SK-N-SH (cell line): ENCODE measurements at regions not wholly inside any gene's neighbourhood (a gene's known extent, or its start where the extent isn't known, plus 50 kb on each side); places are given as distances from the start of the nearest gene placed in this dataset.

ENCODE experiments used
- CTCF ChIA-PET: fragments of 300-600, 350-600 bp; formaldehyde crosslinking; extraction: SDS; loops from one replicate; lab custom pipeline; 2021; lab: Yijun Ruan, JAX
- POLR2A ChIA-PET: fragments of 350-600 bp; sonication (Branson Sonifier 250); formaldehyde crosslinking; extraction: SDS; loops from one replicate; lab custom pipeline; 2020; ENCODE audit warnings: antibody characterized with exemption, inconsistent platforms; lab: Yijun Ruan, JAX
- DNase-seq: peaks from one replicate; pipeline ENCODE4 v3.0.0; 2012
- H2AFZ ChIP-seq: fragments of 200-600 bp; sonication (generic); 2 replicates; pipeline ENCODE4 v1.8.1; 2016; ENCODE audit warnings: antibody characterized with exemption, mild to moderate bottlenecking, low read depth
- H3F3A ChIP-seq: fragments of 200-600 bp; sonication (generic); replicated peaks from 2 replicates; pipeline ENCODE3; 2016; ENCODE audit warnings: antibody characterized with exemption, mild to moderate bottlenecking; ENCODE audit not compliant: insufficient read depth
- H3K27ac ChIP-seq, 2 experiments: fragments of 200-500 bp in 1 of 2; fragments of 200-600 bp in 1 of 2; sonication (Bioruptor generic) in 1 of 2; sonication (generic), shearing (Covaris generic) in 1 of 2; 2 replicates each; pipeline versions ENCODE4 v1.5.1 to v1.6.1; 2014 to 2016; ENCODE audit warnings: low read depth in 2 of 2, inconsistent platforms in 1 of 2, low read length in 1 of 2, mild to moderate bottlenecking in 1 of 2, mixed read lengths in 1 of 2
- H3K27me3 ChIP-seq: fragments of 200-600 bp; sonication (generic), shearing (Covaris generic); 2 replicates; pipeline ENCODE4 v1.6.1; 2016; ENCODE audit warnings: mixed run types; ENCODE audit not compliant: insufficient read depth
- H3K36me3 ChIP-seq, 2 experiments: fragments of 200-500 bp in 1 of 2; fragments of 200-600 bp in 1 of 2; sonication (Bioruptor generic) in 1 of 2; sonication (generic) in 1 of 2; replicated peaks in 1 of 2; 2 replicates each; pipeline versions ENCODE3 to v1.5.1; 2014 to 2016; ENCODE audit warnings: low read length in 1 of 2, mild to moderate bottlenecking in 1 of 2; ENCODE audit not compliant: insufficient read depth in 2 of 2, control insufficient read depth in 1 of 2
- H3K4me1 ChIP-seq, 2 experiments: fragments of 200-500 bp in 1 of 2; fragments of 200-600 bp in 1 of 2; sonication (Bioruptor generic) in 1 of 2; sonication (generic), shearing (Covaris generic) in 1 of 2; 2 replicates each; pipeline versions ENCODE4 v1.5.1 to v1.6.1; 2014 to 2016; ENCODE audit warnings: low read depth in 1 of 2, low read length in 1 of 2, mixed run types in 1 of 2; ENCODE audit not compliant: insufficient read depth in 2 of 2, control insufficient read depth in 1 of 2
- H3K4me2 ChIP-seq: fragments of 200-600 bp; sonication (generic), shearing (Covaris generic); 2 replicates; pipeline ENCODE4 v1.6.1; 2017; ENCODE audit warnings: mixed run types
- H3K4me3 ChIP-seq, 2 experiments: fragments of 200-500 bp in 1 of 2; fragments of 200-600 bp in 1 of 2; sonication (Bioruptor generic) in 1 of 2; sonication (generic), shearing (Covaris generic) in 1 of 2; 2 replicates each; pipeline versions ENCODE4 v1.5.1 to v1.8.1; 2014 to 2016; ENCODE audit warnings: low read depth in 2 of 2, inconsistent platforms in 1 of 2, low read length in 1 of 2, mild to moderate bottlenecking in 1 of 2, mixed read lengths in 1 of 2, moderate library complexity in 1 of 2
- H3K79me2 ChIP-seq: fragments of 200-600 bp; sonication (generic); 2 replicates; pipeline ENCODE4 v1.8.1; 2017; ENCODE audit warnings: mild to moderate bottlenecking; ENCODE audit not compliant: insufficient read depth
- H3K9ac ChIP-seq: fragments of 200-600 bp; sonication (generic); 2 replicates; pipeline ENCODE4 v1.6.1; 2017; ENCODE audit warnings: mixed run types
- H3K9me2 ChIP-seq: fragments of 200-600 bp; sonication (generic); 2 replicates; pipeline ENCODE4 v1.6.1; 2017; ENCODE audit warnings: mixed run types
- H3K9me3 ChIP-seq: fragments of 200-600 bp; sonication (generic); 2 replicates; pipeline ENCODE4 v1.6.1; 2017; ENCODE audit warnings: mixed run types, mild to moderate bottlenecking, moderate library complexity
- H4K20me1 ChIP-seq: fragments of 200-600 bp; sonication (generic); 2 replicates; pipeline ENCODE4 v1.6.1; 2017; ENCODE audit warnings: mild to moderate bottlenecking, mixed run types; ENCODE audit not compliant: insufficient read depth
- CHD2 ChIP-seq: fragments of 150-350 bp; IDR thresholded peaks from 2 replicates; pipeline ENCODE4 v1.6.1; 2018; ENCODE audit warnings: low read length; ENCODE audit not compliant: partially characterized antibody
- EP300 ChIP-seq, 2 experiments: IDR thresholded peaks; 2 replicates each; pipeline versions ENCODE4 v1.4.0 to v1.6.1; 2012; ENCODE audit warnings: borderline replicate concordance in 1 of 2, low read depth in 1 of 2, low read length in 1 of 2
- FOXM1 ChIP-seq: IDR thresholded peaks from 2 replicates; pipeline ENCODE4 v1.4.0; 2012; ENCODE audit warnings: low read depth, mild to moderate bottlenecking
- MEF2A ChIP-seq: IDR thresholded peaks from 2 replicates; pipeline ENCODE4 v1.4.0; 2012; ENCODE audit warnings: low read depth, borderline replicate concordance
- NRF1 ChIP-seq: IDR thresholded peaks from 2 replicates; pipeline ENCODE4 v1.6.1; 2012; ENCODE audit warnings: low read depth, mild to moderate bottlenecking, low read length
- POLR2AphosphoS5 ChIP-seq: IDR thresholded peaks from 2 replicates; pipeline ENCODE4 v1.6.1; 2012; ENCODE audit warnings: low read depth, low read length
- RCOR1 ChIP-seq: fragments of 150-350 bp; IDR thresholded peaks from 2 replicates; pipeline ENCODE4 v1.6.1; 2017; ENCODE audit warnings: antibody characterized with exemption, low read length
- SMC3 ChIP-seq: IDR thresholded peaks from 2 replicates; pipeline ENCODE4 v1.6.1; 2012; ENCODE audit warnings: low read depth, low read length, improper control_type of control experiment
- TCF12 ChIP-seq: IDR thresholded peaks from 2 replicates; pipeline ENCODE4 v1.4.0; 2012
- TEAD4 ChIP-seq: IDR thresholded peaks from 2 replicates; pipeline ENCODE4 v1.4.0; 2012; ENCODE audit warnings: mild to moderate bottlenecking, borderline replicate concordance; ENCODE audit not compliant: insufficient read depth
- WGBS: methylation state at CpG from one replicate; pipeline ENCODE4 v1.1.6; 2017; ENCODE audit warnings: low lambda C conversion rate; 5-methylcytosine and 5-hydroxymethylcytosine counted together
- TF ChIP-seq, protein P1 (sequence below): IDR thresholded peaks from 2 replicates; pipeline ENCODE4 v1.6.1; 2012; ENCODE audit warnings: mild to moderate bottlenecking, low read depth, low read length, moderate library complexity
- TF ChIP-seq, protein P2 (sequence below): IDR thresholded peaks from 2 replicates; pipeline ENCODE4; 2012
- TF ChIP-seq, protein P3 (sequence below): IDR thresholded peaks from 2 replicates; pipeline ENCODE4 v1.4.0; 2012; ENCODE audit warnings: low read depth, borderline replicate concordance
- TF ChIP-seq, protein P4 (sequence below): fragments of 150-350 bp; IDR thresholded peaks from 2 replicates; pipeline ENCODE4 v1.6.1; 2017; ENCODE audit warnings: antibody characterized with exemption, low read length, low read depth, borderline replicate concordance
- TF ChIP-seq, protein P5 (sequence below): IDR thresholded peaks from 2 replicates; pipeline ENCODE4 v1.4.0; 2012; ENCODE audit warnings: low read depth, borderline replicate concordance
- TF ChIP-seq, protein P6 (sequence below): fragments of 150-350 bp; IDR thresholded peaks from 2 replicates; pipeline ENCODE4 v1.6.1; 2016; ENCODE audit warnings: mild to moderate bottlenecking, low read depth, low read length
- TF ChIP-seq, protein P7 (sequence below): fragments of 200-600 bp; sonication (generic); IDR thresholded peaks from 2 replicates; pipeline ENCODE4 v1.6.1; 2017; ENCODE audit warnings: antibody characterized with exemption, mild to moderate bottlenecking, moderate library complexity

DNA sequence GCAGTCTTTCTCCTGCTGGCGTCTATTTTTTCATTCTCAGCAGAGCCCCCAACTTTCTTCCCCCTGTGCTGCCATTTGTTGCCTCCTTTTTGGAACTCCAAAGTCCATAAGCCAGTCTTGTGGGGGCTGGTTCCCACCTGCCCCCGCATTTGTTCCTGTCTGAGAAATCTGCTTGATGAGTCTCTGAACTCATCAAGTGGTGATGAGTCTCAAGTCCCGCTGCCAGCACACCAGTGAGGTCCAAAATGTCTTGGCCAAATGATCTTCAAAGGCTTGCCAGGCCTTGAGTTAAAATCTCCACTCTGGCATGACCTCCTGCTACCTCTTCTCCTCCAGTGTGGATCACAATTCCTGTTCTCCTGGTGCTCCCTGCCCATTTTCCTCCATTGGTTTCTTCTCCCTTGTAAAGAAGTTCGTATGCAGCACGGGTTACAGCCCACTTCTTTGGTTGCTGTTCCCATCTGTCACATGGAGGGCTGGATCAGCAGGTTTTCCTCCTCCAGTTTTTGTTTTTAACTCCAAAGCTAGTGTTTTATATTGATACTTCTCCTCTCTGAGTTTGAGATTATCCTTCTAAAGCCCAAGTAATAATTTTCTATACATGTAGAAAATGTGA is 72.7 kb upstream of the LIMCH1 start:
- CTCF ChIA-PET = no interaction called here
- peak overlapping the region in 1 of 2 experiments; percentile 30; a peak in 1 of 4 replicates for H3K27ac ChIP-seq
- POLR2A ChIA-PET = no interaction called here

More for the DNA sequence above, 72.7 kb upstream of the LIMCH1 start:
- no peaks in the 10 kb centered on the region for H3K79me2 ChIP-seq
- no peaks in the 10 kb centered on the region for H3F3A ChIP-seq
- no peaks in the 10 kb centered on the region for H4K20me1 ChIP-seq
- H2AFZ ChIP-seq = no peak overlapping the region
- no peak overlapping the region for H3K4me3 ChIP-seq
- H3K9me3 ChIP-seq = no peaks in the 10 kb centered on the region
- no peak for TF ChIP-seq POLR2AphosphoS5
- TF ChIP-seq, protein P1, sequence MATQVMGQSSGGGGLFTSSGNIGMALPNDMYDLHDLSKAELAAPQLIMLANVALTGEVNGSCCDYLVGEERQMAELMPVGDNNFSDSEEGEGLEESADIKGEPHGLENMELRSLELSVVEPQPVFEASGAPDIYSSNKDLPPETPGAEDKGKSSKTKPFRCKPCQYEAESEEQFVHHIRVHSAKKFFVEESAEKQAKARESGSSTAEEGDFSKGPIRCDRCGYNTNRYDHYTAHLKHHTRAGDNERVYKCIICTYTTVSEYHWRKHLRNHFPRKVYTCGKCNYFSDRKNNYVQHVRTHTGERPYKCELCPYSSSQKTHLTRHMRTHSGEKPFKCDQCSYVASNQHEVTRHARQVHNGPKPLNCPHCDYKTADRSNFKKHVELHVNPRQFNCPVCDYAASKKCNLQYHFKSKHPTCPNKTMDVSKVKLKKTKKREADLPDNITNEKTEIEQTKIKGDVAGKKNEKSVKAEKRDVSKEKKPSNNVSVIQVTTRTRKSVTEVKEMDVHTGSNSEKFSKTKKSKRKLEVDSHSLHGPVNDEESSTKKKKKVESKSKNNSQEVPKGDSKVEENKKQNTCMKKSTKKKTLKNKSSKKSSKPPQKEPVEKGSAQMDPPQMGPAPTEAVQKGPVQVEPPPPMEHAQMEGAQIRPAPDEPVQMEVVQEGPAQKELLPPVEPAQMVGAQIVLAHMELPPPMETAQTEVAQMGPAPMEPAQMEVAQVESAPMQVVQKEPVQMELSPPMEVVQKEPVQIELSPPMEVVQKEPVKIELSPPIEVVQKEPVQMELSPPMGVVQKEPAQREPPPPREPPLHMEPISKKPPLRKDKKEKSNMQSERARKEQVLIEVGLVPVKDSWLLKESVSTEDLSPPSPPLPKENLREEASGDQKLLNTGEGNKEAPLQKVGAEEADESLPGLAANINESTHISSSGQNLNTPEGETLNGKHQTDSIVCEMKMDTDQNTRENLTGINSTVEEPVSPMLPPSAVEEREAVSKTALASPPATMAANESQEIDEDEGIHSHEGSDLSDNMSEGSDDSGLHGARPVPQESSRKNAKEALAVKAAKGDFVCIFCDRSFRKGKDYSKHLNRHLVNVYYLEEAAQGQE = no peak
- TF ChIP-seq TEAD4 = no peak
- no peak for TF ChIP-seq SMC3
- TF ChIP-seq, protein P2, sequence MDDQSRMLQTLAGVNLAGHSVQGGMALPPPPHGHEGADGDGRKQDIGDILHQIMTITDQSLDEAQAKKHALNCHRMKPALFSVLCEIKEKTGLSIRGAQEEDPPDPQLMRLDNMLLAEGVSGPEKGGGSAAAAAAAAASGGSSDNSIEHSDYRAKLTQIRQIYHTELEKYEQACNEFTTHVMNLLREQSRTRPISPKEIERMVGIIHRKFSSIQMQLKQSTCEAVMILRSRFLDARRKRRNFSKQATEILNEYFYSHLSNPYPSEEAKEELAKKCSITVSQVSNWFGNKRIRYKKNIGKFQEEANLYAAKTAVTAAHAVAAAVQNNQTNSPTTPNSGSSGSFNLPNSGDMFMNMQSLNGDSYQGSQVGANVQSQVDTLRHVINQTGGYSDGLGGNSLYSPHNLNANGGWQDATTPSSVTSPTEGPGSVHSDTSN = no peak
- no peak for TF ChIP-seq FOXM1
- TF ChIP-seq, protein P3, sequence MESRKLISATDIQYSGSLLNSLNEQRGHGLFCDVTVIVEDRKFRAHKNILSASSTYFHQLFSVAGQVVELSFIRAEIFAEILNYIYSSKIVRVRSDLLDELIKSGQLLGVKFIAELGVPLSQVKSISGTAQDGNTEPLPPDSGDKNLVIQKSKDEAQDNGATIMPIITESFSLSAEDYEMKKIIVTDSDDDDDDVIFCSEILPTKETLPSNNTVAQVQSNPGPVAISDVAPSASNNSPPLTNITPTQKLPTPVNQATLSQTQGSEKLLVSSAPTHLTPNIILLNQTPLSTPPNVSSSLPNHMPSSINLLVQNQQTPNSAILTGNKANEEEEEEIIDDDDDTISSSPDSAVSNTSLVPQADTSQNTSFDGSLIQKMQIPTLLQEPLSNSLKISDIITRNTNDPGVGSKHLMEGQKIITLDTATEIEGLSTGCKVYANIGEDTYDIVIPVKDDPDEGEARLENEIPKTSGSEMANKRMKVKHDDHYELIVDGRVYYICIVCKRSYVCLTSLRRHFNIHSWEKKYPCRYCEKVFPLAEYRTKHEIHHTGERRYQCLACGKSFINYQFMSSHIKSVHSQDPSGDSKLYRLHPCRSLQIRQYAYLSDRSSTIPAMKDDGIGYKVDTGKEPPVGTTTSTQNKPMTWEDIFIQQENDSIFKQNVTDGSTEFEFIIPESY = no peak
- TF ChIP-seq, protein P4, sequence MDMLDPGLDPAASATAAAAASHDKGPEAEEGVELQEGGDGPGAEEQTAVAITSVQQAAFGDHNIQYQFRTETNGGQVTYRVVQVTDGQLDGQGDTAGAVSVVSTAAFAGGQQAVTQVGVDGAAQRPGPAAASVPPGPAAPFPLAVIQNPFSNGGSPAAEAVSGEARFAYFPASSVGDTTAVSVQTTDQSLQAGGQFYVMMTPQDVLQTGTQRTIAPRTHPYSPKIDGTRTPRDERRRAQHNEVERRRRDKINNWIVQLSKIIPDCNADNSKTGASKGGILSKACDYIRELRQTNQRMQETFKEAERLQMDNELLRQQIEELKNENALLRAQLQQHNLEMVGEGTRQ = no peak
- no peak for TF ChIP-seq MEF2A
- TF ChIP-seq TCF12 = no peak
- no peak for TF ChIP-seq RCOR1
- no peak for TF ChIP-seq EP300 (IDR thresholded peaks at IDR 0.05; ENCODE audit: borderline replicate concordance in 1 of 2, low read depth in 1 of 2, low read length in 1 of 2)
- TF ChIP-seq, protein P5, sequence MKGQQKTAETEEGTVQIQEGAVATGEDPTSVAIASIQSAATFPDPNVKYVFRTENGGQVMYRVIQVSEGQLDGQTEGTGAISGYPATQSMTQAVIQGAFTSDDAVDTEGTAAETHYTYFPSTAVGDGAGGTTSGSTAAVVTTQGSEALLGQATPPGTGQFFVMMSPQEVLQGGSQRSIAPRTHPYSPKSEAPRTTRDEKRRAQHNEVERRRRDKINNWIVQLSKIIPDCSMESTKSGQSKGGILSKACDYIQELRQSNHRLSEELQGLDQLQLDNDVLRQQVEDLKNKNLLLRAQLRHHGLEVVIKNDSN = no peak
- no peak for TF ChIP-seq CHD2
- TF ChIP-seq NRF1 = no peak
- TF ChIP-seq, protein P6, sequence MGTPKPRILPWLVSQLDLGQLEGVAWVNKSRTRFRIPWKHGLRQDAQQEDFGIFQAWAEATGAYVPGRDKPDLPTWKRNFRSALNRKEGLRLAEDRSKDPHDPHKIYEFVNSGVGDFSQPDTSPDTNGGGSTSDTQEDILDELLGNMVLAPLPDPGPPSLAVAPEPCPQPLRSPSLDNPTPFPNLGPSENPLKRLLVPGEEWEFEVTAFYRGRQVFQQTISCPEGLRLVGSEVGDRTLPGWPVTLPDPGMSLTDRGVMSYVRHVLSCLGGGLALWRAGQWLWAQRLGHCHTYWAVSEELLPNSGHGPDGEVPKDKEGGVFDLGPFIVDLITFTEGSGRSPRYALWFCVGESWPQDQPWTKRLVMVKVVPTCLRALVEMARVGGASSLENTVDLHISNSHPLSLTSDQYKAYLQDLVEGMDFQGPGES = no peak
- TF ChIP-seq, protein P7, sequence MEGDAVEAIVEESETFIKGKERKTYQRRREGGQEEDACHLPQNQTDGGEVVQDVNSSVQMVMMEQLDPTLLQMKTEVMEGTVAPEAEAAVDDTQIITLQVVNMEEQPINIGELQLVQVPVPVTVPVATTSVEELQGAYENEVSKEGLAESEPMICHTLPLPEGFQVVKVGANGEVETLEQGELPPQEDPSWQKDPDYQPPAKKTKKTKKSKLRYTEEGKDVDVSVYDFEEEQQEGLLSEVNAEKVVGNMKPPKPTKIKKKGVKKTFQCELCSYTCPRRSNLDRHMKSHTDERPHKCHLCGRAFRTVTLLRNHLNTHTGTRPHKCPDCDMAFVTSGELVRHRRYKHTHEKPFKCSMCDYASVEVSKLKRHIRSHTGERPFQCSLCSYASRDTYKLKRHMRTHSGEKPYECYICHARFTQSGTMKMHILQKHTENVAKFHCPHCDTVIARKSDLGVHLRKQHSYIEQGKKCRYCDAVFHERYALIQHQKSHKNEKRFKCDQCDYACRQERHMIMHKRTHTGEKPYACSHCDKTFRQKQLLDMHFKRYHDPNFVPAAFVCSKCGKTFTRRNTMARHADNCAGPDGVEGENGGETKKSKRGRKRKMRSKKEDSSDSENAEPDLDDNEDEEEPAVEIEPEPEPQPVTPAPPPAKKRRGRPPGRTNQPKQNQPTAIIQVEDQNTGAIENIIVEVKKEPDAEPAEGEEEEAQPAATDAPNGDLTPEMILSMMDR = no peak
- H3K9ac ChIP-seq = no peak overlapping the region
- no peak for DNase-seq
- 41% methylated on average over 5 of the region's 5 CpGs for WGBS
- no peak overlapping the region for H3K4me2 ChIP-seq
- H3K4me1 ChIP-seq = peaks cover 0 to 9% of the 10 kb centered on the region in 2 experiments; a peak in 1 of 4 replicates
- H3K9me2 ChIP-seq = no peaks in the 10 kb centered on the region
- H3K27me3 ChIP-seq = no peaks in the 10 kb centered on the region
- H3K36me3 ChIP-seq = no peaks in the 10 kb centered on the region
